ENCODE measurements at regions not wholly inside any gene's neighbourhood (a gene's known extent, or its start where the extent isn't known, plus 50 kb on each side); places are given as distances from the start of the nearest gene placed in this dataset.

- DNase-seq, result peak; percentile 54
These were observed 173.7 kb downstream of the NR4A2 start for GRCh38 chr2:156158808-156159207.

- peak; percentile 27 for DNase-seq
These were observed 174.9 kb downstream of the NR4A2 start for GRCh38 chr2:156157670-156158069.

- DNase-seq, result no peak
These were observed 175.9 kb downstream of the NR4A2 start for GRCh38 chr2:156156580-156156979.

- no peak for DNase-seq
These were observed 177.2 kb downstream of the NR4A2 start for GRCh38 chr2:156155319-156155718.

- DNase-seq, result no peak
These were observed 181.2 kb downstream of the NR4A2 start for GRCh38 chr2:156151351-156151750.

GRCh38 chr2:156147594-156148330 lies 184.8 kb downstream of the NR4A2 start:
- DNase-seq, result no peak

GRCh38 chr2:156145976-156146375 lies 186.5 kb downstream of the NR4A2 start:
- no peak for DNase-seq

GRCh38 chr2:156145469-156145868 lies 187.1 kb downstream of the NR4A2 start:
- no peak for DNase-seq

GRCh38 chr2:156136566-156136965 lies 196.0 kb downstream of the NR4A2 start:
- DNase-seq, result no peak

- no peak for DNase-seq
These were observed 197.6 kb downstream of the NR4A2 start for GRCh38 chr2:156134887-156135286.

GRCh38 chr2:156132941-156133340 lies 199.6 kb downstream of the NR4A2 start:
- no peak for DNase-seq

GRCh38 chr2:156132130-156132529 lies 200.4 kb downstream of the NR4A2 start:
- no peak for DNase-seq

- DNase-seq, result no peak
These were observed 203.3 kb downstream of the NR4A2 start for GRCh38 chr2:156129227-156129626.

GRCh38 chr2:156125018-156125417 lies 207.5 kb downstream of the NR4A2 start:
- no peak for DNase-seq

GRCh38 chr2:156124458-156124857 lies 208.1 kb downstream of the NR4A2 start:
- DNase-seq, result no peak

GRCh38 chr2:156118753-156119416 lies 213.6 kb downstream of the NR4A2 start:
- no peak for DNase-seq

GRCh38 chr2:156116113-156116512 lies 216.4 kb downstream of the NR4A2 start:
- no peak for DNase-seq

GRCh38 chr2:156115338-156115737 lies 217.2 kb downstream of the NR4A2 start:
- no peak for DNase-seq

GRCh38 chr2:156112323-156112722 lies 220.2 kb downstream of the NR4A2 start:
- DNase-seq, result no peak

GRCh38 chr2:156110890-156111289 lies 221.6 kb downstream of the NR4A2 start:
- peak; percentile 85 for DNase-seq

GRCh38 chr2:156099382-156099781 lies 233.1 kb downstream of the NR4A2 start:
- DNase-seq, result peak; percentile 47

- no peak for DNase-seq
These were observed 234.0 kb downstream of the NR4A2 start for GRCh38 chr2:156098506-156098905.

GRCh38 chr2:156088587-156088986 lies 243.9 kb downstream of the NR4A2 start:
- peak; percentile 58 for DNase-seq

- DNase-seq, result peak; percentile 91
These were observed 244.6 kb downstream of the NR4A2 start for GRCh38 chr2:156087875-156088274.

All from DMS53 (cell line).